GM12878 (cell line): ENCODE measurements at regions not wholly inside any gene's neighbourhood (a gene's known extent, or its start where the extent isn't known, plus 50 kb on each side); places are given as distances from the start of the nearest gene placed in this dataset.

ENCODE experiments used
- ATAC-seq: fragments of 200-7000 bp; cut with Tn5 transposase; 3 replicates; pipeline ENCODE4 v1.9.1; 2020; ENCODE audit warnings: mild to moderate bottlenecking, moderate library complexity
- BruUV-seq: library from RNA; stranded (reverse); fragments of 400-500 nt; replicated peaks from 2 replicates; lab custom pipeline; 2021; lab: Mats Ljungman, UMichigan
- CTCF ChIA-PET: fragments of 300-600 bp; sonication (Branson Sonifier 250); formaldehyde crosslinking; extraction: SDS; loops from one replicate; lab custom pipeline; 2021; ENCODE audit warnings: inconsistent platforms; lab: Yijun Ruan, JAX
- POLR2A ChIA-PET: fragments of 350-600 bp; formaldehyde crosslinking; extraction: SDS; loops from one replicate; lab custom pipeline; 2021; ENCODE audit warnings: inconsistent platforms; lab: Charles Lee
- RAD21 ChIA-PET: fragments of 300-600 bp; sonication (Branson Sonifier 250); formaldehyde crosslinking; loops from one replicate; lab custom pipeline; 2023; ENCODE audit warnings: antibody characterized with exemption; ENCODE audit not compliant: unreplicated experiment; lab: Charles Lee
- SMC1A ChIA-PET: fragments of 300-600 bp; sonication (Branson Sonifier 250); formaldehyde crosslinking; loops from one replicate; lab custom pipeline; 2023; ENCODE audit not compliant: unreplicated experiment, uncharacterized antibody; lab: Charles Lee
- DNase-seq: peaks from one replicate; pipeline ENCODE4 v3.0.0-alpha.2; 2011; ENCODE audit warnings: low read depth, low spot score
- FAIRE-seq: peaks from 3 replicates; lab custom pipeline; 2011; peaks lifted over from hg19 to GRCh38; lab: Jason Lieb, UNC
- H2AFZ ChIP-seq: 2 replicates; pipeline ENCODE4 v1.6.0; 2011; ENCODE audit warnings: low read depth, low read length, control low read depth; ENCODE audit not compliant: control insufficient read depth
- H3K27ac ChIP-seq: 2 replicates; pipeline ENCODE4 v1.5.1; 2011; ENCODE audit warnings: control low read depth; ENCODE audit not compliant: control insufficient read depth, insufficient read depth
- H3K27me3 ChIP-seq, 2 experiments: replicated peaks in 1 of 2; 2 replicates each; pipeline versions ENCODE4 v1.6.0 to v1.6.1; 2011; ENCODE audit warnings: low read length in 1 of 2; ENCODE audit not compliant: control insufficient read depth in 2 of 2, insufficient read depth in 2 of 2
- H3K36me3 ChIP-seq, 2 experiments: 2 replicates each; pipeline ENCODE4 v1.5.1; 2011; ENCODE audit warnings: low read length in 1 of 2; ENCODE audit not compliant: control insufficient read depth in 2 of 2, insufficient read depth in 2 of 2
- H3K4me1 ChIP-seq: 2 replicates; pipeline ENCODE4 v1.6.1; 2011; ENCODE audit warnings: mild to moderate bottlenecking, low read length, moderate library complexity, mixed read lengths; ENCODE audit not compliant: control insufficient read depth, insufficient read depth
- H3K4me2 ChIP-seq: 2 replicates; pipeline ENCODE4 v1.6.0; 2011; ENCODE audit warnings: control low read depth; ENCODE audit not compliant: control insufficient read depth, insufficient read depth
- H3K4me3 ChIP-seq: fragments of 200-600 bp; sonication (generic); 2 replicates; pipeline ENCODE4 v1.5.1; 2016
- H3K79me2 ChIP-seq: 2 replicates; pipeline ENCODE4 v1.6.0; 2011; ENCODE audit warnings: low read length; ENCODE audit not compliant: control insufficient read depth, insufficient read depth
- H3K9ac ChIP-seq: 2 replicates; pipeline ENCODE4 v1.8.0; 2011; ENCODE audit warnings: low read length, control low read depth, mixed read lengths; ENCODE audit not compliant: control insufficient read depth, insufficient read depth
- H3K9me3 ChIP-seq: replicated peaks from 3 replicates; pipeline ENCODE4 v1.5.1; 2011; ENCODE audit warnings: mild to moderate bottlenecking, low read length; ENCODE audit not compliant: control insufficient read depth, insufficient read depth
- H4K20me1 ChIP-seq: 2 replicates; pipeline ENCODE4 v1.6.0; 2011; ENCODE audit not compliant: control insufficient read depth, insufficient read depth
- BACH1 ChIP-seq: fragments of 450-650 bp; IDR thresholded peaks from 2 replicates; pipeline ENCODE4 v1.6.1; 2017; ENCODE audit warnings: mild to moderate bottlenecking, borderline replicate concordance
- BCL3 ChIP-seq: IDR thresholded peaks from 2 replicates; pipeline ENCODE4 v1.6.1; 2011; ENCODE audit warnings: borderline replicate concordance, low read depth, mild to moderate bottlenecking, moderate library complexity, low read length; ENCODE audit not compliant: insufficient read depth, poor library complexity, severe bottlenecking
- CEBPB ChIP-seq, 2 experiments: fragments of 150-350 bp in 1 of 2; IDR thresholded peaks; 2 replicates each; pipeline ENCODE4 v1.6.1; 2012 to 2014; ENCODE audit warnings: low read depth in 2 of 2, low read length in 2 of 2, borderline replicate concordance in 1 of 2, inconsistent platforms in 1 of 2
- E2F4 ChIP-seq: IDR thresholded peaks from 2 replicates; pipeline ENCODE4 v1.6.1; 2012; ENCODE audit warnings: low read depth, low read length, improper control_type of control experiment
- ETV6 ChIP-seq, 2 experiments: fragments of 450-650 bp in 1 of 2; IDR thresholded peaks in 1 of 2; conservative IDR thresholded peaks in 1 of 2; 2 replicates each; pipeline ENCODE4 v1.6.1; 2014; ENCODE audit warnings: antibody characterized with exemption in 1 of 2, borderline replicate concordance in 1 of 2, low read depth in 1 of 2, mild to moderate bottlenecking in 1 of 2, moderate library complexity in 1 of 2
- MEF2A ChIP-seq: IDR thresholded peaks from 2 replicates; pipeline ENCODE4 v1.6.1; 2011; ENCODE audit warnings: low read depth, mild to moderate bottlenecking, low read length, moderate library complexity; ENCODE audit not compliant: insufficient read depth
- MYC ChIP-seq: IDR thresholded peaks from 2 replicates; pipeline ENCODE4 v1.6.1; 2011; ENCODE audit warnings: mild to moderate bottlenecking, low read length, moderate library complexity, inconsistent platforms; ENCODE audit not compliant: insufficient read depth, insufficient replicate concordance, insufficient read length, severe bottlenecking
- NKRF ChIP-seq: fragments of 450-650 bp; conservative IDR thresholded peaks from 2 replicates; pipeline ENCODE4 v1.6.1; 2017; ENCODE audit warnings: mild to moderate bottlenecking, moderate library complexity
- NR2C2 ChIP-seq: IDR thresholded peaks from 2 replicates; pipeline ENCODE4 v1.6.1; 2011; ENCODE audit warnings: borderline replicate concordance, low read depth; ENCODE audit not compliant: control insufficient read depth, insufficient read length
- PML ChIP-seq: IDR thresholded peaks from 2 replicates; pipeline ENCODE4 v1.6.1; 2012; ENCODE audit warnings: low read length, inconsistent platforms
- SREBF2 ChIP-seq: IDR thresholded peaks from 2 replicates; pipeline ENCODE4 v1.6.1; 2012; ENCODE audit warnings: mild to moderate bottlenecking, low read length
- USF2 ChIP-seq: IDR thresholded peaks from 2 replicates; pipeline ENCODE4 v1.6.1; 2011; ENCODE audit warnings: low read depth, low read length, improper control_type of control experiment, borderline replicate concordance
- YBX1 ChIP-seq: fragments of 450-650 bp; IDR thresholded peaks from 2 replicates; pipeline ENCODE4 v1.6.1; 2016; ENCODE audit warnings: antibody characterized with exemption
- ZNF622 ChIP-seq: fragments of 450-650 bp; IDR thresholded peaks from 2 replicates; pipeline ENCODE4 v1.6.1; 2017; ENCODE audit warnings: mild to moderate bottlenecking, inconsistent platforms
- ZSCAN29 ChIP-seq: fragments of 450-650 bp; IDR thresholded peaks from 2 replicates; pipeline ENCODE4 v1.6.1; 2017; ENCODE audit warnings: mild to moderate bottlenecking, moderate library complexity
- WGBS: methylation state at CpG from one replicate; pipeline ENCODE4 v1.1.6; 2016; ENCODE audit warnings: low lambda C conversion rate; ENCODE audit not compliant: insufficient replicate concordance, insufficient coverage; ENCODE audit errors: missing lambda C conversion rate; 5-methylcytosine and 5-hydroxymethylcytosine counted together
- in situ Hi-C: fragments of 300-500 bp; cut with MboI; formaldehyde crosslinking; loops from 9 replicates; pipeline ENCODE4 v1.14.3; 2018; ENCODE audit warnings: mixed read lengths
- intact Hi-C: fragments of 100-400 bp; cut with micrococcal nuclease; formaldehyde crosslinking; loops from one replicate; pipeline ENCODE4 v1.14.2; 2022; ENCODE audit not compliant: unreplicated experiment

- FAIRE-seq (no peak), ATAC-seq (no peak), DNase-seq (no peak)
- no peaks in the 10 kb centered on the region for H4K20me1 ChIP-seq
- H3K4me1 ChIP-seq: no peaks in the 10 kb centered on the region
- no peak for TF ChIP-seq ETV6 (conservative IDR thresholded peaks at IDR 0.05 in 1 of 2, IDR thresholded peaks at IDR 0.05 in 1 of 2; ENCODE audit: borderline replicate concordance in 1 of 2, low read depth in 1 of 2)
- TF ChIP-seq BCL3: no peak
- no peak for TF ChIP-seq SREBF2
- no peak for TF ChIP-seq ZSCAN29
- no peak for TF ChIP-seq MYC
- TF ChIP-seq NKRF: no peak
- no peak for TF ChIP-seq YBX1
- no peak for TF ChIP-seq NR2C2
- no peak for TF ChIP-seq USF2
- no peak for TF ChIP-seq ZNF622
- TF ChIP-seq E2F4: no peak
- no peak for TF ChIP-seq BACH1
- TF ChIP-seq PML: no peak
- TF ChIP-seq CEBPB (IDR thresholded peaks at IDR 0.05; ENCODE audit: borderline replicate concordance in 1 of 2, low read depth in 2 of 2, low read length in 2 of 2): no peak
- TF ChIP-seq MEF2A: no peak
- H3K27ac ChIP-seq: no peak overlapping the region
- RAD21 ChIA-PET: no interaction called here
- no peak overlapping the region for H3K4me2 ChIP-seq
- H2AFZ ChIP-seq: no peak overlapping the region
- CTCF ChIA-PET: no interaction called here
- POLR2A ChIA-PET: no interaction called here
- BruUV-seq: no TSS peak
- H3K9ac ChIP-seq: no peak overlapping the region
- in situ Hi-C loops: no loop called here
- no peaks in the 10 kb centered on the region for H3K79me2 ChIP-seq
- H3K36me3 ChIP-seq: no peaks in the 10 kb centered on the region
- intact Hi-C loops: no loop called here
- no peak overlapping the region for H3K4me3 ChIP-seq
- H3K9me3 ChIP-seq: no peaks in the 10 kb centered on the region
- 15% methylated on average over 2 of the region's 2 CpGs for WGBS
- no peaks in the 10 kb centered on the region for H3K27me3 ChIP-seq
- SMC1A ChIA-PET: no interaction called here
Observed at GRCh38 chr13:53272873-53273272, 244.3 kb downstream of the OLFM4 start.
